Adrenal gland (tissue), 5 donors: ENCODE measurements at regions not wholly inside any gene's neighbourhood (a gene's known extent, or its start where the extent isn't known, plus 50 kb on each side); places are given as distances from the start of the nearest gene placed in this dataset.

Experiments used
- CTCF ChIP-seq, 6 experiments: fragments of 450-650 bp in 4 of 6; fragments of 200-600 bp in 2 of 6; sonication (generic) in 1 of 6; IDR thresholded peaks; 1 replicate in 5 of 6; 2 replicates in 1 of 6; pipeline versions ENCODE4 v1.5.1 to v1.8.0; 2016 to 2021; ENCODE audit warnings: antibody characterized with exemption in 6 of 6, mild to moderate bottlenecking in 2 of 6, moderate library complexity in 1 of 6
- POLR2A ChIP-seq, 2 donors: fragments of 450-650 bp; IDR thresholded peaks; one replicate each; pipeline ENCODE4 v1.6.1; 2017; ENCODE audit warnings: antibody characterized with exemption in 2 of 2, mild to moderate bottlenecking in 2 of 2, moderate library complexity in 1 of 2
- donor health status: DM: no; HTN: no; CAD: no.

GRCh38 chr2:121925466-121925865, 170.0 kb downstream of the TSN start:
- TF ChIP-seq CTCF (IDR thresholded peaks at IDR 0.05): no peak
- TF ChIP-seq POLR2A (IDR thresholded peaks at IDR 0.05): no peak
